ENCODE measurements at regions not wholly inside any gene's neighbourhood (a gene's known extent, or its start where the extent isn't known, plus 50 kb on each side); places are given as distances from the start of the nearest gene placed in this dataset.

- TF ChIP-seq, protein P1, sequence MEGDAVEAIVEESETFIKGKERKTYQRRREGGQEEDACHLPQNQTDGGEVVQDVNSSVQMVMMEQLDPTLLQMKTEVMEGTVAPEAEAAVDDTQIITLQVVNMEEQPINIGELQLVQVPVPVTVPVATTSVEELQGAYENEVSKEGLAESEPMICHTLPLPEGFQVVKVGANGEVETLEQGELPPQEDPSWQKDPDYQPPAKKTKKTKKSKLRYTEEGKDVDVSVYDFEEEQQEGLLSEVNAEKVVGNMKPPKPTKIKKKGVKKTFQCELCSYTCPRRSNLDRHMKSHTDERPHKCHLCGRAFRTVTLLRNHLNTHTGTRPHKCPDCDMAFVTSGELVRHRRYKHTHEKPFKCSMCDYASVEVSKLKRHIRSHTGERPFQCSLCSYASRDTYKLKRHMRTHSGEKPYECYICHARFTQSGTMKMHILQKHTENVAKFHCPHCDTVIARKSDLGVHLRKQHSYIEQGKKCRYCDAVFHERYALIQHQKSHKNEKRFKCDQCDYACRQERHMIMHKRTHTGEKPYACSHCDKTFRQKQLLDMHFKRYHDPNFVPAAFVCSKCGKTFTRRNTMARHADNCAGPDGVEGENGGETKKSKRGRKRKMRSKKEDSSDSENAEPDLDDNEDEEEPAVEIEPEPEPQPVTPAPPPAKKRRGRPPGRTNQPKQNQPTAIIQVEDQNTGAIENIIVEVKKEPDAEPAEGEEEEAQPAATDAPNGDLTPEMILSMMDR (conservative IDR thresholded peaks at IDR 0.05 in 1 of 2, IDR thresholded peaks at IDR 0.05 in 1 of 2; ENCODE audit: low read depth in 1 of 2, low read length in 2 of 2), result no peak
- no peak for TF ChIP-seq EZH2 (IDR thresholded peaks at IDR 0.05; ENCODE audit: low read length, missing control alignments)
These were observed 405.0 kb downstream of the PLPP3 start for GRCh38 chr1:56174176-56174885.
